Stomach (tissue), 4 donors: ENCODE measurements at regions not wholly inside any gene's neighbourhood (a gene's known extent, or its start where the extent isn't known, plus 50 kb on each side); places are given as distances from the start of the nearest gene placed in this dataset.

Experiments used
- CTCF ChIP-seq, 7 experiments: fragments of 450-650 bp in 4 of 7; fragments of 200-600 bp in 3 of 7; sonication (generic) in 3 of 7; IDR thresholded peaks; one replicate each; pipeline ENCODE4 v1.5.1; 2016 to 2019; ENCODE audit warnings: antibody characterized with exemption in 7 of 7, control low read depth in 2 of 7, mild to moderate bottlenecking in 1 of 7
- EP300 ChIP-seq: sonication (generic); formaldehyde crosslinking; IDR thresholded peaks from one replicate; pipeline ENCODE4 v1.6.1; 2017; ENCODE audit warnings: antibody characterized with exemption
- POLR2A ChIP-seq, 4 donors: fragments of 450-650 bp; IDR thresholded peaks; one replicate each; pipeline ENCODE4 v1.6.1; 2016; ENCODE audit warnings: antibody characterized with exemption in 4 of 4, control low read depth in 2 of 4, mild to moderate bottlenecking in 1 of 4, moderate library complexity in 1 of 4

GRCh38 chr15:47386459-47386858 lies 330.8 kb upstream of the SEMA6D start:
- TF ChIP-seq CTCF (IDR thresholded peaks at IDR 0.05) (no peak), EP300 (no peak), POLR2A (IDR thresholded peaks at IDR 0.05) (no peak)
